ENCODE measurements at regions not wholly inside any gene's neighbourhood (a gene's known extent, or its start where the extent isn't known, plus 50 kb on each side); places are given as distances from the start of the nearest gene placed in this dataset.

DNA sequence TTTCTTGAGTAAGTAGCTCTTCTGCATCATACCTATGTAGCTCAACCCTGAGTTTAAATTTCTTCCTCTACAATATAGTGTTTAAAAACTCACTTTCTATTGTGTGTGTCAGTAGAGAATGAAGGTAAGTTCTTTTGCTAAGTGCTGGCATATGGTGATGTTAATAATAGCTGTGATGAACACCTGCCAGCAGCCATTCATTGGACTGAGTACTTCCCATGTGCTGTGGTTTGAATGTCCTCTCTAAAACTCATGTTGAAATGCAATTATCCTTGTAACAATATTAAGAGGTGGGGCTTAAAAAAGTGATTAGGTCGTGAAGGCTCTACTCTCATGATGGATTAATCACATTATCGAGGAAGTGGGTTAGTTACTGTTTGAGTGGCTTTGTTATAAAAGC, 645.2 kb upstream of the RGMB start:
- no peaks in the 10 kb centered on the region for H3K4me1 ChIP-seq (ENCODE audit: control insufficient read depth in 2 of 2, insufficient read depth in 2 of 2, low read length in 2 of 2)
- no peaks in the 10 kb centered on the region for H3K27me3 ChIP-seq (replicated peaks in 1 of 4; ENCODE audit: control extremely low read depth in 1 of 4, control insufficient read depth in 3 of 4, insufficient read depth in 4 of 4, low read length in 3 of 4)
- H3K27ac Mint-ChIP-seq = no peak overlapping the region
- WGBS (ENCODE audit: insufficient coverage) = no CpG with 5 or more reads among the region's 2 CpGs
- no peaks in the 10 kb centered on the region for H4K20me1 ChIP-seq (ENCODE audit: control insufficient read depth, insufficient read depth, low read length, poor library complexity, severe bottlenecking)
- H3K79me2 ChIP-seq (ENCODE audit: control insufficient read depth, insufficient read depth, low read length) = no peaks in the 10 kb centered on the region
- H3K4me2 ChIP-seq (replicated peaks; ENCODE audit: low read depth, low read length, poor library complexity, severe bottlenecking) = no peak overlapping the region
- no peak overlapping the region for H3K27ac ChIP-seq (ENCODE audit: low read length in 2 of 2)
- POLR2A ChIA-PET = no interaction called here
- intact Hi-C loops (cut with micrococcal nuclease) = no loop called here
- no peaks in the 10 kb centered on the region for H3K9me3 ChIP-seq (ENCODE audit: control extremely low read depth in 1 of 3, control insufficient read depth in 2 of 3, insufficient read depth in 1 of 3, low read length in 2 of 3)
- no peak overlapping the region for H3K4me3 Mint-ChIP-seq
- H3K4me3 ChIP-seq (ENCODE audit: control extremely low read depth in 1 of 5, extremely low read depth in 1 of 5, insufficient read depth in 1 of 5, low read depth in 2 of 5, low read length in 4 of 5) = no peak overlapping the region
- H3K27me3 Mint-ChIP-seq = no peaks in the 10 kb centered on the region
- no peak for ATAC-seq (ENCODE audit: low read depth)
- no peak for DNase-seq
- no peak overlapping the region for H3K9ac ChIP-seq (ENCODE audit: low read length)
- H2AFZ ChIP-seq (ENCODE audit: insufficient read depth, low read depth, low read length, poor library complexity, severe bottlenecking) = no peak overlapping the region
- no peaks in the 10 kb centered on the region for H3K9me3 Mint-ChIP-seq (ENCODE audit: insufficient read depth)
- no peaks in the 10 kb centered on the region for H3K4me1 Mint-ChIP-seq
- TF ChIP-seq, protein P1, sequence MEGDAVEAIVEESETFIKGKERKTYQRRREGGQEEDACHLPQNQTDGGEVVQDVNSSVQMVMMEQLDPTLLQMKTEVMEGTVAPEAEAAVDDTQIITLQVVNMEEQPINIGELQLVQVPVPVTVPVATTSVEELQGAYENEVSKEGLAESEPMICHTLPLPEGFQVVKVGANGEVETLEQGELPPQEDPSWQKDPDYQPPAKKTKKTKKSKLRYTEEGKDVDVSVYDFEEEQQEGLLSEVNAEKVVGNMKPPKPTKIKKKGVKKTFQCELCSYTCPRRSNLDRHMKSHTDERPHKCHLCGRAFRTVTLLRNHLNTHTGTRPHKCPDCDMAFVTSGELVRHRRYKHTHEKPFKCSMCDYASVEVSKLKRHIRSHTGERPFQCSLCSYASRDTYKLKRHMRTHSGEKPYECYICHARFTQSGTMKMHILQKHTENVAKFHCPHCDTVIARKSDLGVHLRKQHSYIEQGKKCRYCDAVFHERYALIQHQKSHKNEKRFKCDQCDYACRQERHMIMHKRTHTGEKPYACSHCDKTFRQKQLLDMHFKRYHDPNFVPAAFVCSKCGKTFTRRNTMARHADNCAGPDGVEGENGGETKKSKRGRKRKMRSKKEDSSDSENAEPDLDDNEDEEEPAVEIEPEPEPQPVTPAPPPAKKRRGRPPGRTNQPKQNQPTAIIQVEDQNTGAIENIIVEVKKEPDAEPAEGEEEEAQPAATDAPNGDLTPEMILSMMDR (IDR thresholded peaks at IDR 0.05) = no peak
- no peak for TF ChIP-seq EZH2 (IDR thresholded peaks at IDR 0.05; ENCODE audit: borderline replicate concordance, insufficient read depth, low read depth, low read length, poor library complexity, severe bottlenecking)
- no peaks in the 10 kb centered on the region for H3K36me3 ChIP-seq (replicated peaks in 1 of 2; ENCODE audit: control extremely low read depth in 1 of 2, control insufficient read depth in 1 of 2, extremely low read depth in 1 of 2, insufficient read depth in 2 of 2, low read length in 1 of 2)
- CTCF ChIA-PET = no interaction called here

DNA sequence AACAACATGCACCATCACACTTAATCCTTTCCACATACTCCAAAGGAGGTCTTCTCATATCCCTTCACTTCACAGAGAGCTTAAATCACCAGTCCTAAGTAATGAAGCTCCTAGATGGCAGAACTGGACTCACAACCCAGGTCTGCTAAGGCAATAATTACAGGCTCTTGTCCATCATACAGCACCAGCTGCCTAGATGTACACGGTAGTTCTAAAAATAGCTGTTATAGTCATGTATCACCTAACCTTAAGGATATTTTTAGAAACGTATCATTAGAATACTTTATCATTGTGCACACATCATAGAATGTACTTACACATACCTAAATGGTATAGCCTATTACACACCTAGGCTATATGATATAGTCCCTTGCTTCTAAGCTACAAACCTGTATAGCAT, 644.6 kb upstream of the RGMB start:
- POLR2A ChIA-PET = no interaction called here
- H3K36me3 ChIP-seq (replicated peaks in 1 of 2; ENCODE audit: control extremely low read depth in 1 of 2, control insufficient read depth in 1 of 2, extremely low read depth in 1 of 2, insufficient read depth in 2 of 2, low read length in 1 of 2) = no peaks in the 10 kb centered on the region
- Mint-ChIP-seq H3K4me1 (no peaks in the 10 kb centered on the region), H3K9me3 (ENCODE audit: insufficient read depth) (no peaks in the 10 kb centered on the region), H3K27ac (no peak overlapping the region), H3K27me3 (no peaks in the 10 kb centered on the region), H3K4me3 (no peak overlapping the region)
- no peaks in the 10 kb centered on the region for H3K79me2 ChIP-seq (ENCODE audit: control insufficient read depth, insufficient read depth, low read length)
- TF ChIP-seq, protein P1 (IDR thresholded peaks at IDR 0.05) = no peak
- no peak for TF ChIP-seq EZH2 (IDR thresholded peaks at IDR 0.05; ENCODE audit: borderline replicate concordance, insufficient read depth, low read depth, low read length, poor library complexity, severe bottlenecking)
- no peaks in the 10 kb centered on the region for H3K27me3 ChIP-seq (replicated peaks in 1 of 4; ENCODE audit: control extremely low read depth in 1 of 4, control insufficient read depth in 3 of 4, insufficient read depth in 4 of 4, low read length in 3 of 4)
- H3K4me1 ChIP-seq (ENCODE audit: control insufficient read depth in 2 of 2, insufficient read depth in 2 of 2, low read length in 2 of 2) = no peaks in the 10 kb centered on the region
- DNase-seq = no peak
- WGBS (ENCODE audit: insufficient coverage) = no CpG with 5 or more reads among the region's 2 CpGs
- H3K27ac ChIP-seq (ENCODE audit: low read length in 2 of 2) = no peak overlapping the region
- CTCF ChIA-PET = no interaction called here
- no peak overlapping the region for H3K4me2 ChIP-seq (replicated peaks; ENCODE audit: low read depth, low read length, poor library complexity, severe bottlenecking)
- intact Hi-C loops (cut with micrococcal nuclease) = no loop called here
- H3K9ac ChIP-seq (ENCODE audit: low read length) = no peak overlapping the region
- H4K20me1 ChIP-seq (ENCODE audit: control insufficient read depth, insufficient read depth, low read length, poor library complexity, severe bottlenecking) = no peaks in the 10 kb centered on the region
- no peak overlapping the region for H3K4me3 ChIP-seq (ENCODE audit: control extremely low read depth in 1 of 5, extremely low read depth in 1 of 5, insufficient read depth in 1 of 5, low read depth in 2 of 5, low read length in 4 of 5)
- no peak for ATAC-seq (ENCODE audit: low read depth)
- H3K9me3 ChIP-seq (ENCODE audit: control extremely low read depth in 1 of 3, control insufficient read depth in 2 of 3, insufficient read depth in 1 of 3, low read length in 2 of 3) = no peaks in the 10 kb centered on the region
- H2AFZ ChIP-seq (ENCODE audit: insufficient read depth, low read depth, low read length, poor library complexity, severe bottlenecking) = no peak overlapping the region
